Kidney (tissue), 13 donors: ENCODE measurements at regions not wholly inside any gene's neighbourhood (a gene's known extent, or its start where the extent isn't known, plus 50 kb on each side); places are given as distances from the start of the nearest gene placed in this dataset.

Experiments
- DNase-seq, 5 donors: peaks; one replicate each; pipeline ENCODE4 v3.0.0-alpha.2; 2013 to 2020
- FAIRE-seq: peaks from 2 replicates; lab custom pipeline; 2012; peaks lifted over from hg19 to GRCh38; lab: Jason Lieb, UNC
- H3K27ac ChIP-seq, 2 donors: one replicate each; pipeline ENCODE4 v1.7.0; 2013; ENCODE audit warnings: low read depth in 2 of 2, low read length in 2 of 2, inconsistent platforms in 1 of 2
- H3K27me3 ChIP-seq: one replicate; pipeline ENCODE4 v1.7.1; 2013; ENCODE audit warnings: low read length, inconsistent platforms; ENCODE audit not compliant: control insufficient read depth, insufficient read depth
- H3K36me3 ChIP-seq, 3 donors: one replicate each; pipeline versions ENCODE4 v1.7.0 to v1.7.1; 2013; ENCODE audit warnings: low read length in 3 of 3, control low read depth in 1 of 3, inconsistent platforms in 1 of 3; ENCODE audit not compliant: insufficient read depth in 3 of 3, control insufficient read depth in 2 of 3
- H3K4me1 ChIP-seq, 3 donors: one replicate each; pipeline versions ENCODE4 v1.7.0 to v1.7.1; 2013; ENCODE audit warnings: low read length in 3 of 3, inconsistent platforms in 1 of 3, low read depth in 1 of 3; ENCODE audit not compliant: control insufficient read depth in 2 of 3, insufficient read depth in 2 of 3
- H3K4me3 ChIP-seq, 3 donors: one replicate each; pipeline versions ENCODE4 v1.7.0 to v1.8.1; 2013; ENCODE audit warnings: low read length in 3 of 3, control low read depth in 1 of 3, inconsistent platforms in 1 of 3
- H3K9ac ChIP-seq, 3 donors: one replicate each; pipeline versions ENCODE4 v1.7.0 to v1.7.1; 2013; ENCODE audit warnings: low read length in 3 of 3, control low read depth in 1 of 3, inconsistent platforms in 1 of 3
- H3K9me3 ChIP-seq, 3 donors: one replicate each; pipeline versions ENCODE4 v1.7.0 to v1.7.1; 2013; ENCODE audit warnings: low read length in 3 of 3, control low read depth in 1 of 3, inconsistent platforms in 1 of 3; ENCODE audit not compliant: control insufficient read depth in 2 of 3, insufficient read depth in 1 of 3
- intact Hi-C: fragments of 100-400 bp; cut with DNase I; formaldehyde crosslinking; loops from one replicate; pipeline ENCODE4 v1.11.1; 2022
- TF ChIP-seq, protein P1 (sequence below): IDR thresholded peaks from 3 replicates; pipeline ENCODE4 v1.5.1; 2012; ENCODE audit warnings: mild to moderate bottlenecking, moderate library complexity, borderline replicate concordance; ENCODE audit not compliant: insufficient read depth; ENCODE audit errors: extremely low read depth
- donor health status: control.
- donor health status: control.
- donor health status: control.
- donor health status: control.
- donor health status: control.
- donor health status: DM: yes; HTN: yes; CAD: no.
- donor health status: Normal renal cell carcinoma (clear cell type).

DNA sequence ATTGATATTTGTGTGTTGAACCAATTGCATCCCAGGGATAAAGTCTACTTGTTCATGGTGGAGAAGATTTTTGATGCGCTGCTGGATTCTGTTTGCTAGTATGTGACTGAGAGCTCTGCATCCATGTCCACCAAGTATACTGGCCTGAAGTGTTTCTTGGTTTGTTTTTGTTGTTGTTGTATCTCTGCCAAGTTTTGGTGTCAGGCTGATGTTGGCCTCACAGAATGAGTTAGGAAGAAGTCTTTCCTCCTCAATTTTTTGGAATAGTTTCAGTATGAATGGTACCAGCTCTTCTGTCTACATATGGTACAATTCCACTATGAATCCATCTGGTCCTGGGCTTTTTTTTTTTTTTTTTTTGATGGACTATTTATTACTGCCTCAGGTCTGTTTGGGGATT, 50.9 kb upstream of the OSTN start:
- no peaks in the 10 kb centered on the region for H3K4me1 ChIP-seq
- FAIRE-seq: no peak
- intact Hi-C loops: no loop called here
- no peak overlapping the region for H3K27ac ChIP-seq
- DNase-seq: peak in 2 of 5 donors; percentile 26 to 51
- H3K9ac ChIP-seq: no peak overlapping the region
- no peaks in the 10 kb centered on the region for H3K9me3 ChIP-seq
- no peaks in the 10 kb centered on the region for H3K27me3 ChIP-seq
- TF ChIP-seq, protein P1, sequence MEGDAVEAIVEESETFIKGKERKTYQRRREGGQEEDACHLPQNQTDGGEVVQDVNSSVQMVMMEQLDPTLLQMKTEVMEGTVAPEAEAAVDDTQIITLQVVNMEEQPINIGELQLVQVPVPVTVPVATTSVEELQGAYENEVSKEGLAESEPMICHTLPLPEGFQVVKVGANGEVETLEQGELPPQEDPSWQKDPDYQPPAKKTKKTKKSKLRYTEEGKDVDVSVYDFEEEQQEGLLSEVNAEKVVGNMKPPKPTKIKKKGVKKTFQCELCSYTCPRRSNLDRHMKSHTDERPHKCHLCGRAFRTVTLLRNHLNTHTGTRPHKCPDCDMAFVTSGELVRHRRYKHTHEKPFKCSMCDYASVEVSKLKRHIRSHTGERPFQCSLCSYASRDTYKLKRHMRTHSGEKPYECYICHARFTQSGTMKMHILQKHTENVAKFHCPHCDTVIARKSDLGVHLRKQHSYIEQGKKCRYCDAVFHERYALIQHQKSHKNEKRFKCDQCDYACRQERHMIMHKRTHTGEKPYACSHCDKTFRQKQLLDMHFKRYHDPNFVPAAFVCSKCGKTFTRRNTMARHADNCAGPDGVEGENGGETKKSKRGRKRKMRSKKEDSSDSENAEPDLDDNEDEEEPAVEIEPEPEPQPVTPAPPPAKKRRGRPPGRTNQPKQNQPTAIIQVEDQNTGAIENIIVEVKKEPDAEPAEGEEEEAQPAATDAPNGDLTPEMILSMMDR: no peak
- no peak overlapping the region for H3K4me3 ChIP-seq
- no peaks in the 10 kb centered on the region for H3K36me3 ChIP-seq

DNA sequence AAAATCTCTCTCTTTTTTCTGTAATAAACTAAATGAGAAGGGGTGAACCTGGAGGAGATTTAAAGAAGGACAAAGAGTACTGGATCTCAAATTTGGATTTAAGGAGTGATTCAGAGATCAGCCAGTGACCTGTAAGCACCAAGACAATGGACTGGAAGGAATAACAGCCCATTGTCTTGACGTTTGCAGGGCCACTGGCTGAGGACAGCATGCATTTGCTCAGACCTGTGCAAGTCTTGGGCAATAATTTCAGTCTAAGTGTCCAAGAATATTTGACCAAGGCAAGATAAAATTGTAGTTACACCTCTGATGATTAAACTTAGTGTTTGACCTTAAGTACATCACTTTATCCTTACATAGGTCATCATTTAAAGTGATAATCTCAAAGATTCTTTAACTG, 55.8 kb upstream of the OSTN start:
- Histone ChIP-seq H3K4me3 (no peak overlapping the region), H3K9ac (no peak overlapping the region), H3K4me1 (no peaks in the 10 kb centered on the region), H3K27ac (no peak overlapping the region), H3K36me3 (no peaks in the 10 kb centered on the region), H3K27me3 (no peaks in the 10 kb centered on the region), H3K9me3 (no peaks in the 10 kb centered on the region)
- DNase-seq (no peak), FAIRE-seq (no peak)
- TF ChIP-seq, protein P1: no peak
- intact Hi-C loops: no loop called here

DNA sequence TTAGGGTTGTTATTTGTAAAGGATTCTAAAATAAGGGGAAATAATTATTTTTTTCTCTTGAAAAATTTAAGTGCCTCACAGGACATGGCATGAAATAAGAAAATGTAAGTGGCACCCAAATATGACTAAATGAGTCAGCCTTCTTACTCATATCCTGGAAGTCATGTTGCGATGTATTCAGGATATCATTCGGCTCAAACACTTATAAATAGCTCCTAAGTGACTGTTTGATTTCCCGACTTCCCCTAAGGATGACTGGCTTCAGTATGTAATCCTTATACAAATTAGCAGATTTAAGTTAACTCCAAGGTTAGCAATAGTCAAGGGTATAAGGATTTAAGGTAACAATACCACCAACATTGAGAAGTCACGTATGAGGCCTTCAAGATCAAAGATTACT, 57.3 kb upstream of the OSTN start:
- DNase-seq: no peak

DNA sequence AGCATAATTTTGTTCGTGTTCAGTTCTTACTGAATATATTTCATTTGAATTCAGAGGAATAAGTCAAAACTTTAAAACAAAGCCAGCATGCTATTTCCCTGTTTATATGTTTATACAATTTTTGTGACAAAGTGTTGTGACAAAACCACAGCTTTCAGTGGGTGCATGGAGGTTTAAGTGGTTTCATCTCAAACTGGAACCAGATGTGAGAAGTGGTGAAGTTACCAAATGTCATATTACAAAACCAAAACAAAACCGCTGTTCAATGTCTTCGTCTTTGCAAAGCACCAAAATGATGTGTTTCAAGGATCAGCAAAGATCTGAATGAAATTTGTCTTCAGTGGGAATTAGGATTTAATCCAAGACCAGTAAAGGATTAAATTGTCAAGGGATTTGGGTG, 59.3 kb upstream of the OSTN start:
- Histone ChIP-seq H3K27me3 (no peaks in the 10 kb centered on the region), H3K4me3 (no peak overlapping the region), H3K4me1 (no peaks in the 10 kb centered on the region), H3K9ac (no peak overlapping the region), H3K9me3 (no peaks in the 10 kb centered on the region), H3K27ac (no peak overlapping the region), H3K36me3 (no peaks in the 10 kb centered on the region)
- intact Hi-C loops: no loop called here
- DNase-seq (no peak), FAIRE-seq (no peak)
- TF ChIP-seq, protein P1: no peak

More for the DNA sequence above, 57.3 kb upstream of the OSTN start:
- intact Hi-C loops: no loop called here
- Histone ChIP-seq H3K9ac (no peak overlapping the region), H3K36me3 (no peaks in the 10 kb centered on the region), H3K27me3 (no peaks in the 10 kb centered on the region), H3K4me1 (no peaks in the 10 kb centered on the region), H3K27ac (no peak overlapping the region), H3K9me3 (no peaks in the 10 kb centered on the region), H3K4me3 (no peak overlapping the region)
- TF ChIP-seq, protein P1: no peak
- no peak for FAIRE-seq
